ENCODE measurements at regions not wholly inside any gene's neighbourhood (a gene's known extent, or its start where the extent isn't known, plus 50 kb on each side); places are given as distances from the start of the nearest gene placed in this dataset.

DNA sequence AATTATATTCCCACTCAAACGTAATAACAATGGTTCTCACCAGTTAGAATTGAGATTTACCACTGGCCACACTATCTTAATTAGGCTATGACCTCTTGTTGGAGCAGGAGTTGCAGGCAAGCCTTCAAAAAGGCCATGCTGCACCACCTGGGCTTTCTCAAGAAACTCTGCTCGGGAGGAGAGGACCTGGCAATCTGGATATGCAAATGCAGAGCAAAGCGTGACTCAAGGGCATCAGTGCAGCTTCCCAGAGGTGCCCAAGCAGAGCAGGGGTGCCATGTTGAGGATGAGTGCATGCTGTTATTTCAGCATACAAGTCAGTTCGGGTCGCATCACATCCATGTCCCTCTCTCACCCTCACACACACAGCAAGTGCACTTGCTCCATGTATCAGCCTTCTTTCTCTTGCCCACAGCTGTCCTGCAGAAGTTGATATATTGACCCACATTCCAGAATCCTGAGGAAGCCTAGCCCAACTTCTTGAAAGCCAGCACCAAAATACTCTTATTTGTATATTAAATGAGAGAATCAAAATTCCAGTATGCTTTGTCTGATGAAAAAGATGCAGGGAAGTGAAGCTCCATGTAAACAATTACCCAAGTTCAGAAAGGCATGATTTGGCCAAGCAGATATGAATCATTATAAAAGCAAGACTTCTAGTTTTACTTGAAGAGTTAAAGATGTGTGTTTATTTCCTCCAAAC, 55.7 kb upstream of the IL6 start:
- TF ChIP-seq, protein P1, sequence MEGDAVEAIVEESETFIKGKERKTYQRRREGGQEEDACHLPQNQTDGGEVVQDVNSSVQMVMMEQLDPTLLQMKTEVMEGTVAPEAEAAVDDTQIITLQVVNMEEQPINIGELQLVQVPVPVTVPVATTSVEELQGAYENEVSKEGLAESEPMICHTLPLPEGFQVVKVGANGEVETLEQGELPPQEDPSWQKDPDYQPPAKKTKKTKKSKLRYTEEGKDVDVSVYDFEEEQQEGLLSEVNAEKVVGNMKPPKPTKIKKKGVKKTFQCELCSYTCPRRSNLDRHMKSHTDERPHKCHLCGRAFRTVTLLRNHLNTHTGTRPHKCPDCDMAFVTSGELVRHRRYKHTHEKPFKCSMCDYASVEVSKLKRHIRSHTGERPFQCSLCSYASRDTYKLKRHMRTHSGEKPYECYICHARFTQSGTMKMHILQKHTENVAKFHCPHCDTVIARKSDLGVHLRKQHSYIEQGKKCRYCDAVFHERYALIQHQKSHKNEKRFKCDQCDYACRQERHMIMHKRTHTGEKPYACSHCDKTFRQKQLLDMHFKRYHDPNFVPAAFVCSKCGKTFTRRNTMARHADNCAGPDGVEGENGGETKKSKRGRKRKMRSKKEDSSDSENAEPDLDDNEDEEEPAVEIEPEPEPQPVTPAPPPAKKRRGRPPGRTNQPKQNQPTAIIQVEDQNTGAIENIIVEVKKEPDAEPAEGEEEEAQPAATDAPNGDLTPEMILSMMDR (IDR thresholded peaks at IDR 0.05): no peak
- no peak for TF ChIP-seq POLR2A (IDR thresholded peaks at IDR 0.05)
